ENCODE measurements at regions not wholly inside any gene's neighbourhood (a gene's known extent, or its start where the extent isn't known, plus 50 kb on each side); places are given as distances from the start of the nearest gene placed in this dataset.

DNA sequence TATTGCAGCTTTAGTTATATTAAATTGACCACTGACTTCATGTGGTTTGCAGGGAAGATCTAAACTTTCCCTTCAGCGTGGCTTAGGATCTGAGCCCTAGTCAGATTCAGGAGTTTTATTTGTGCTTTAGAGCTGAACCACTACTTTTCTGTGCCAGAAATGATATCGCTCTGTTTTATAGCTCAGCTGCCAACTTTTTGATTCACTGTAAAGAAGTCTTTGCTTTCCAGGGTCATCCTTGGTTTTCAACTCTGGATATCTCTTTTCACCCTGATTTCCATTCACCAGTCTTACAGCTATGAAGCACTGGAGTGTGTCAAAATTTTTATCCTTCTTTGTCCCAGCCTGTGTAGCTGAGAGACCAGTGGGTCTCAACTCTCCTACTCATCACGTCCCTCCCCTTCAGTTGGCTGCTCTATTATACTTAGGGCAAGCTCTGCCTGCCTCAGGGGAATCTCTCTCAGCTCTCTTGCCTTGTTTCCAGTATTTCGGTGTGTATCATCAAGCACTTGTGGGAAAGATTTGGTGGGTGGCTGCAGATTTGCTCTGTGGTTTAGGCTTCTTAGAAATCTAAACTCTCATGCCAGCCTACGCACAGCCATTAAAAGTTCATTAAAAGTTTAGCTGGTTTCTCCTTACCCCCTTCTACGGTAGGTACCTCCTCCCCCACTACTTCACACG lies 425.5 kb downstream of the TENT5A start:
- Mint-ChIP-seq H3K4me1 (no peaks in the 10 kb centered on the region), H3K36me3 (ENCODE audit: low read depth) (no peaks in the 10 kb centered on the region), H3K9me3 (no peaks in the 10 kb centered on the region), H3K4me3 (no peak overlapping the region), H3K27ac (no peak overlapping the region), H3K27me3 (no peaks in the 10 kb centered on the region)
- no peak for DNase-seq
- CTCF ChIA-PET: interaction anchor here (1.0 kb wide), 1 partner anchor 11 kb away, joined by 3 read pairs; no protein-coding TSS in a partner anchor
- POLR2A ChIA-PET: no interaction called here

DNA sequence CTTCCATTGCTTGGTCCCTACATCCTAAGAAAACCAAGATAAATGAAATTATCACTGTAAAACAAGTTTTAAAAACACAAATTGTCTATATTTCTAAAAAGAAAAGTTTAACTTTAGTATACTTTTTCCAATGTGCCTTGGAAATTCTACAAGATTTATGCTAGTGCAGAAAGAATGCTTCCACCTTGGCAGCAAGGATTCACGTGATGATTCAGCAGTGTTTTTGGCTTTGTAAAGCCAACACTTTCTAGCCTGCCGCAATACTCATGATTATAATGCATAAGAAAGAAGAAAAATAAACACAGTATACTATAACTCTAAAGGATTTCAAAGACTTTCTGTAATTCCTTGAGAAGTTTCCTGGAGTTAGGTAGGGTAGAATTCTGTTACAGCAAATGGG lies 442.7 kb downstream of the TENT5A start:
- Mint-ChIP-seq H3K4me1 (no peaks in the 10 kb centered on the region), H3K36me3 (ENCODE audit: low read depth) (no peaks in the 10 kb centered on the region), H3K27me3 (no peaks in the 10 kb centered on the region), H3K27ac (no peak overlapping the region), H3K9me3 (peaks cover 7% of the 10 kb centered on the region), H3K4me3 (no peak overlapping the region)
- ChIA-PET CTCF (no interaction called here), POLR2A (no interaction called here)
- DNase-seq: no peak

DNA sequence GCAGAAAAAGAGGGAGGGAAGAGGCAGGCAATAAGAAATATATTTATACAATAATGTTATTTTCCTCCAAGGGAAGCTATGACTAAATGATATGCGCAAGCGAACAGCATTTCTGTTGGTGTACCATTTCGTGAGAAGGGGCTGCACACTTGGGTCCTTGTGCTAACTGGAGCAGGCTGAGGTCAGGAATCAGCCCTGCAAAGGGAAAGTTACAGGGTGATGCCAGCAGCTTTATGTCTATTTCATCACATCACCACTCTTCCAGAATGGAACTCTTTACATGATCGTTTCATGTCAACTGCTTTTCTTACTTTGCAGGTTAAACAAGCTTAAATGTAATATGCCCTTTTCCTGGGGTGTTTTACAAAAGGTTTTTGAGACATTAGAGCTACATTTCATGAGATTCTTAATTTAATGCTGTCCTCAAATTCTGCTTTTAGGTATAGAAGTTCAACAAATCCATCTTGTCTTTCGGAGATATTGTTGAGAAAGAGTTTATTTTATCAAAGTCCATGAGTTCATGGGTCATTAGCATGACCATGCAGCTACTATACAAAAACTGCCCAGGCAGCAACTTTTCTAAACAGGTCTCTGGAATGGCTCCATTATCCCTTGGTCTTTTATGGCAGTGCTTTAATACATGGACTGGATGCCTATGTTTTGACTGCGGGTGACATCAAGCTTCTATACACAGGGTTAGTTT lies 443.8 kb downstream of the TENT5A start:
- POLR2A ChIA-PET: no interaction called here

DNA sequence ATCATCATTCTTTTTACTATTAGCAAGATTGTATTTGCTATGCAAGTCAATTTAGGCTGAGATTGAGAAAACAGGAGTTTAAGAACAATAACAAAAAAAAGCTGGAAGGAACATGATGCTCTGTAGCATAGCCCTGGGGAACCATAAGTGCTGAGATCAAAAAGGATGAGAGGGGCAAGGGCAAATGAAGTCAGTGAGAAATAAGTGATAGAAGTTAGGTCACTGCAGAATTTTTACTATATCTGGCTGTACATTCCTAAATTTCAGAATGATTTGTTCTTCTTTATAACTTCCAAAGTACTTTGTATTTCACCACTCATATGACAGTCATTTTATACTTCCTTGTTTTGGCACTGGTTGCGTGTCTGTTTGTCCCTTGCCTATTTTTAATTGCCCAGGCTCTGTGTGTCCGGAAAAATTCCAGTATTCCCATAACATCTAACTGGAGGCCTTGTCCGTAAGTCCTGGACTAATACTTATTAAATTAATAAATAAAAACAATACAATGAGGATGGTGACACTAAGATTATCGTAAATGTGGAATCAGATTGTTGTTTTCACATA lies 444.7 kb downstream of the TENT5A start:
- POLR2A ChIA-PET: no interaction called here
- Mint-ChIP-seq H3K27ac (no peak overlapping the region), H3K27me3 (no peaks in the 10 kb centered on the region), H3K9me3 (no peaks in the 10 kb centered on the region), H3K36me3 (ENCODE audit: low read depth) (no peaks in the 10 kb centered on the region), H3K4me3 (no peak overlapping the region), H3K4me1 (no peaks in the 10 kb centered on the region)
- CTCF ChIA-PET: no interaction called here
- DNase-seq: no peak

More for the DNA sequence above, 443.8 kb downstream of the TENT5A start:
- DNase-seq: no peak
- Mint-ChIP-seq H3K4me1 (no peaks in the 10 kb centered on the region), H3K36me3 (ENCODE audit: low read depth) (no peaks in the 10 kb centered on the region), H3K27ac (no peak overlapping the region), H3K4me3 (no peak overlapping the region), H3K9me3 (peaks cover 6% of the 10 kb centered on the region), H3K27me3 (no peaks in the 10 kb centered on the region)
- CTCF ChIA-PET: no interaction called here

GRCh38 chr6:81304466-81304865 lies 448.0 kb downstream of the TENT5A start:
- ChIA-PET POLR2A (no interaction called here), CTCF (no interaction called here)
- Mint-ChIP-seq H3K27me3 (no peaks in the 10 kb centered on the region), H3K4me3 (no peak overlapping the region), H3K27ac (no peak overlapping the region), H3K36me3 (ENCODE audit: low read depth) (no peaks in the 10 kb centered on the region), H3K9me3 (no peaks in the 10 kb centered on the region), H3K4me1 (no peaks in the 10 kb centered on the region)
- DNase-seq: no peak

DNA sequence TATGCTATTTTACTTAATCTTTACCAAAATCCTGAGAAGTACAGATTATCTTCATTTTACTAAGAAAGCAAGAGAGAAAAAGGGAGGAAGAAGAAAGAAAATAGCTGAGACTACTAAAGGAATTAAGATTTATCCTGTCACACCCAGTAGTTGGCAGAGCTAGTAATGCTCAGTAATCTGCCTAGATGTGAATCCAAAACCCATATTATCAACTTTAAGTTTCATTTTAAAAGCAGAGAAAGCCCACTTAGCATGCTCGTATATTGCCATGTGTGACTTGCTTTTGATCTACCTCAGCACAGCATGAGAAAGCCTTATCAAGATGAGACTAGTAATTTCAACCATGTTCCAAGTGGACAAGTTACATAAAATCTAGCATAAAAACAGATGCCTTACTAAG lies 451.5 kb downstream of the TENT5A start:
- no peak for DNase-seq
- Mint-ChIP-seq H3K36me3 (ENCODE audit: low read depth) (no peaks in the 10 kb centered on the region), H3K27me3 (no peaks in the 10 kb centered on the region), H3K4me1 (no peaks in the 10 kb centered on the region), H3K27ac (no peak overlapping the region), H3K4me3 (no peak overlapping the region), H3K9me3 (no peaks in the 10 kb centered on the region)
- CTCF ChIA-PET: no interaction called here
- POLR2A ChIA-PET: no interaction called here

- Mint-ChIP-seq H3K9me3 (no peaks in the 10 kb centered on the region), H3K4me1 (no peaks in the 10 kb centered on the region), H3K4me3 (no peak overlapping the region), H3K27me3 (no peaks in the 10 kb centered on the region), H3K27ac (no peak overlapping the region), H3K36me3 (ENCODE audit: low read depth) (no peaks in the 10 kb centered on the region)
- POLR2A ChIA-PET: no interaction called here
- CTCF ChIA-PET: no interaction called here
- no peak for DNase-seq
Observed at GRCh38 chr6:81298751-81299150, 453.7 kb downstream of the TENT5A start.

- ChIA-PET POLR2A (no interaction called here), CTCF (no interaction called here)
- no peak overlapping the region for H3K27ac Mint-ChIP-seq
- H3K4me3 Mint-ChIP-seq: no peak overlapping the region
- H3K27me3 Mint-ChIP-seq: no peaks in the 10 kb centered on the region
- no peak for DNase-seq
- no peaks in the 10 kb centered on the region for H3K36me3 Mint-ChIP-seq (ENCODE audit: low read depth)
- no peaks in the 10 kb centered on the region for H3K4me1 Mint-ChIP-seq
- no peaks in the 10 kb centered on the region for H3K9me3 Mint-ChIP-seq
Observed at GRCh38 chr6:81295310-81295709, 457.2 kb downstream of the TENT5A start.

DNA sequence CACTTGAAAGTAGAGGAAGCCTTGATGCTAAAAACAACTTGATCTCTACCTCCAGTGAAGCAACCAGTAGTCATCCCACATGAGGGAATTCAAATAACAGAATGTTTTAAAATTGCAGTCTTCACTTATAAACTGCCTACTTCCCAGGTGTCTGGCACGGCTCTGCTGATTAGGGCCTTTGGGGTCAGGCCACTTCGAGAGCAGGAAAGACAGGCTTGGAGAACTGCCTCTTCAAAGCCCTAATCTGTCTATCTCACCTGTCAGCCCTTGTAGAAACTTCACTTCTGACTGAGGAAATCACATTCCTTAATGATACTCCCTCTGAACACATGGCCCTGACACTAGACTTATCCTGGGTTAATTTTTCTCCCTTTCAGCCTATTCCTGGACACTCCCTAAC lies 458.6 kb downstream of the TENT5A start:
- H3K4me3 Mint-ChIP-seq: no peak overlapping the region
- no peaks in the 10 kb centered on the region for H3K36me3 Mint-ChIP-seq (ENCODE audit: low read depth)
- no peak for DNase-seq
- H3K4me1 Mint-ChIP-seq: no peaks in the 10 kb centered on the region
- H3K9me3 Mint-ChIP-seq: no peaks in the 10 kb centered on the region
- H3K27me3 Mint-ChIP-seq: no peaks in the 10 kb centered on the region
- H3K27ac Mint-ChIP-seq: no peak overlapping the region
- ChIA-PET POLR2A (no interaction called here), CTCF (no interaction called here)

DNA sequence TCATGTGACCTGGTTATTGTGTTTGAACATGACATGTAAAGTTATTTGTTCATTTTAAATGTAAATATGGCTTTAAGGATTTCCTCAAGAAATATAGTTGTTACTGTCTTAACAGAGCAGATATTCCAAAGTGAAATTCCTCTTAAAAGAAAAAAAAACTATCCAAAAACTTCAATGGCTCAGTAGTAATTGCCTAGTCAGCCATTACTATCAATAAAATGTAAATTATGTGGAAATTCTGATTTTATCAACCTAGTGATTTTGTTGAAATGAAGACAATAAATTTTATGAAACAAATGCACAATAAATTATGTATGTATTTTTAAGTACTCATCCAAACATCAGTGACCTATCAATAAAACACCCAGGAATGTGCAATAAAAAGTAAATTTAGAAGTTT lies 463.3 kb downstream of the TENT5A start:
- DNase-seq: no peak
- H3K4me1 Mint-ChIP-seq: no peaks in the 10 kb centered on the region
- H3K4me3 Mint-ChIP-seq: no peak overlapping the region
- ChIA-PET CTCF (no interaction called here), POLR2A (no interaction called here)
- H3K9me3 Mint-ChIP-seq: no peaks in the 10 kb centered on the region
- no peaks in the 10 kb centered on the region for H3K36me3 Mint-ChIP-seq (ENCODE audit: low read depth)
- no peak overlapping the region for H3K27ac Mint-ChIP-seq
- H3K27me3 Mint-ChIP-seq: no peaks in the 10 kb centered on the region

DNA sequence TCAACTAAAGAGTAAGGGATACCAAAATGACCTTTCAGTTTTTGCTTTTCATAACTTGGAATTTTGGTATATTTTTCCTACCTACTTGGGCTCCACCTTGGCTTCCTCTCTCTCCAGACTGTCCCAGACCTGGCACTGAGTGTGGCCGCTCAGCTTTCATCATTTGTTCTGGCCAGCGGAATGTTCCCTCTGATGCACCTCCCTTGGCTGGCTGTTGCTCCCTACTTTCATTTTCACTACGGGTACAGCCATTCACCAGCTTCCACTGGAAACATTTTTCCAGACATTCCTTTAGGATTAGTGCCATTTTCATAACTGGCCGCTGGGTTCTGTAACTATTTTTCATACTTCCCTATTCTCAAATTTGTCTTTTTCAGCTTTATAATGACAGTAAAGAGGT lies 487.4 kb downstream of the TENT5A start:
- Mint-ChIP-seq H3K36me3 (ENCODE audit: low read depth) (no peaks in the 10 kb centered on the region), H3K4me1 (no peaks in the 10 kb centered on the region), H3K4me3 (no peak overlapping the region), H3K27me3 (no peaks in the 10 kb centered on the region), H3K9me3 (no peaks in the 10 kb centered on the region), H3K27ac (no peak overlapping the region)
- DNase-seq: no peak
- ChIA-PET CTCF (no interaction called here), POLR2A (no interaction called here)

- CTCF ChIA-PET: no interaction called here
- Mint-ChIP-seq H3K4me1 (no peaks in the 10 kb centered on the region), H3K27me3 (no peaks in the 10 kb centered on the region), H3K36me3 (ENCODE audit: low read depth) (no peaks in the 10 kb centered on the region), H3K9me3 (no peaks in the 10 kb centered on the region), H3K27ac (no peak overlapping the region), H3K4me3 (no peak overlapping the region)
- POLR2A ChIA-PET: no interaction called here
- DNase-seq: no peak
Observed at GRCh38 chr6:81263531-81264168, 488.8 kb downstream of the TENT5A start.

DNA sequence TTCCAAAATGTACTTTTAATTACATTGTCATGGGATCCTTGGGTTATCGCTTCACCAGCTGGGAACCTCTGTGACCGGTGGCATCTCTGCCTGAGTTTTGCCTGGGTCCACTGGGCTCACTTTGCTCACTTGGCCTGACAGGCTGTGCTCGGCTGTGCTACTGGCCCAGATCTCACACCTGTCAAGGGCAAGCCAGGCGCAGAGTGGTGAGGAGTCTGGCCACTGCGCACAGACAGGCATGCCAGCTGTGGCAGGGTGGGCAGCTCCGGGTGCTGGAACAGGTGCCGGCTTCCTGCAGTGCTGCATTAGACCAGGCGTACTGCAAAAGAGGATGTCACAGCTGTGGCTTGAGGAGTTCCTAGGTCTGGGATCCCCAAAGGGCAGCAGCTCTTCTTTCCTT lies 489.8 kb downstream of the TENT5A start:
- no peaks in the 10 kb centered on the region for H3K9me3 Mint-ChIP-seq
- POLR2A ChIA-PET: no interaction called here
- no peaks in the 10 kb centered on the region for H3K36me3 Mint-ChIP-seq (ENCODE audit: low read depth)
- no peak overlapping the region for H3K27ac Mint-ChIP-seq
- H3K4me3 Mint-ChIP-seq: no peak overlapping the region
- no peaks in the 10 kb centered on the region for H3K27me3 Mint-ChIP-seq
- DNase-seq: no peak
- CTCF ChIA-PET: interaction anchor here (0.6 kb wide), 1 partner anchor 367 kb away, joined by 4 read pairs; no protein-coding TSS in a partner anchor
- no peaks in the 10 kb centered on the region for H3K4me1 Mint-ChIP-seq
